ENCODE measurements at regions not wholly inside any gene's neighbourhood (a gene's known extent, or its start where the extent isn't known, plus 50 kb on each side); places are given as distances from the start of the nearest gene placed in this dataset.

- H3K9ac ChIP-seq (ENCODE audit: low read length), result no peak overlapping the region
- H3K9me2 ChIP-seq (ENCODE audit: insufficient read depth, low read length), result no peaks in the 10 kb centered on the region
- no peaks in the 10 kb centered on the region for H3F3A ChIP-seq (ENCODE audit: insufficient read depth, low read length, poor library complexity, severe bottlenecking)
- TF ChIP-seq EP300 (conservative IDR thresholded peaks at IDR 0.05; ENCODE audit: poor library complexity, severe bottlenecking) (no peak), MXI1 (conservative IDR thresholded peaks at IDR 0.05; ENCODE audit: poor library complexity, severe bottlenecking) (no peak), SMC3 (conservative IDR thresholded peaks at IDR 0.05; ENCODE audit: poor library complexity) (no peak), RAD21 (conservative IDR thresholded peaks at IDR 0.05) (no peak)
- no peak overlapping the region for H2AFZ ChIP-seq (ENCODE audit: low read depth, low read length)
- H4K20me1 ChIP-seq (ENCODE audit: insufficient read depth), result no peaks in the 10 kb centered on the region
- H3K4me2 ChIP-seq (ENCODE audit: low read length), result no peak overlapping the region
- H3K9me3 ChIP-seq (ENCODE audit: low read length), result no peaks in the 10 kb centered on the region
- H3K4me3 ChIP-seq (ENCODE audit: low read length), result no peak overlapping the region
- no peaks in the 10 kb centered on the region for H3K27me3 ChIP-seq (ENCODE audit: insufficient read depth, low read depth, low read length)
- no peaks in the 10 kb centered on the region for H3K79me2 ChIP-seq (replicated peaks; ENCODE audit: insufficient read depth, low read length)
- H3K27ac ChIP-seq (ENCODE audit: low read length), result no peak overlapping the region
- H3K36me3 ChIP-seq (ENCODE audit: insufficient read depth, low read length), result no peaks in the 10 kb centered on the region
Observed at GRCh38 chrX:38943120-38943519, 141.9 kb downstream of the MID1IP1 start.

DNA sequence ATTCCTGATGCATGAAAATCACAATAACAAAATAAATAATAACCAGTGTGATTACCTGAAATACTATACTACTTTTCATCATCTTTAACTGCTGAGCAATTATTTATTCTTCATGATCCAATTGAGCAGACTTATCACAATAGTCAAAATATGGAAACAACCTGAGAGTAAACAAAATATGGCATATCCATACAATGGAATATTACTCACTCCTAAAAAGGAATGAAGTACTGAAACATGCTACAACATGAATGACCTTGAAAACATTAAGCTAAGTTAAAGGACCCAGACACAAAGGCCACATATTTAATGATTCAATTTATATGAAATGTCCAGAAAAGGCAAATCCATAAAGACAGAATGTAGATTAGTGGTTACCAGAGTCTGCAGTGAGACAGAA lies 146.8 kb downstream of the MID1IP1 start:
- TF ChIP-seq EZH2 (IDR thresholded peaks at IDR 0.05; ENCODE audit: borderline replicate concordance, insufficient read depth, low read length, poor library complexity, severe bottlenecking) (no peak), RAD21 (conservative IDR thresholded peaks at IDR 0.05) (no peak), TAF1 (IDR thresholded peaks at IDR 0.05; ENCODE audit: low read depth) (no peak)
- Histone ChIP-seq H2AFZ (ENCODE audit: low read depth, low read length) (no peak overlapping the region), H3K4me3 (ENCODE audit: low read length) (no peak overlapping the region), H3F3A (ENCODE audit: insufficient read depth, low read length, poor library complexity, severe bottlenecking) (no peaks in the 10 kb centered on the region), H3K4me2 (ENCODE audit: low read length) (no peak overlapping the region), H3K9ac (ENCODE audit: low read length) (no peak overlapping the region), H3K9me3 (ENCODE audit: low read length) (no peaks in the 10 kb centered on the region), H4K20me1 (ENCODE audit: insufficient read depth) (no peaks in the 10 kb centered on the region), H3K9me2 (ENCODE audit: insufficient read depth, low read length) (no peaks in the 10 kb centered on the region), H3K27ac (ENCODE audit: low read length) (no peak overlapping the region), H3K79me2 (replicated peaks; ENCODE audit: insufficient read depth, low read length) (no peaks in the 10 kb centered on the region), H3K36me3 (ENCODE audit: insufficient read depth, low read length) (no peaks in the 10 kb centered on the region), H3K27me3 (ENCODE audit: insufficient read depth, low read depth, low read length) (no peaks in the 10 kb centered on the region)

DNA sequence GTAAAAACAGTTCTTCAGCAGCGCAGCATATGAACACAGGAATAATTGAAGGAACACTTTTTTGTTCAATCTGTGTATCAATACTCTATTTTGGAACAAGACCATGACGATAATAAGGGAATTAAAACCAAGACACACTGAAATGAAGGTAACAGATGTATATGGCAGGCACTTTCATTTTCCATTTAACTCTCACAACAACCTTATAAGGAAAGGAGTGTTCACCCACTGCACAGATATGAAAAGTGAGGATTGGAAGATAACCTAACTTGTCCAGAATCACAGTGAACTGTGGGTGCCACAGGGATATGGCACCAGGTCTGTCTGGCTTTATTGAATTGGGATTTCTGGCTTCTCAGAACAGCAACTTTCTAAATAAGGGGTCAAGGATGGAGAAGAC lies 153.3 kb downstream of the MID1IP1 start:
- no peaks in the 10 kb centered on the region for H4K20me1 ChIP-seq (ENCODE audit: insufficient read depth)
- no peaks in the 10 kb centered on the region for H3K27me3 ChIP-seq (ENCODE audit: insufficient read depth, low read depth, low read length)
- H3K27ac ChIP-seq (ENCODE audit: low read length), result no peak overlapping the region
- no peaks in the 10 kb centered on the region for H3K79me2 ChIP-seq (replicated peaks; ENCODE audit: insufficient read depth, low read length)
- H3K9me3 ChIP-seq (ENCODE audit: low read length), result no peaks in the 10 kb centered on the region
- H3K4me2 ChIP-seq (ENCODE audit: low read length), result no peak overlapping the region
- H3K4me3 ChIP-seq (ENCODE audit: low read length), result no peak overlapping the region
- H3K36me3 ChIP-seq (ENCODE audit: insufficient read depth, low read length), result no peaks in the 10 kb centered on the region
- no peak overlapping the region for H2AFZ ChIP-seq (ENCODE audit: low read depth, low read length)
- H3K9me2 ChIP-seq (ENCODE audit: insufficient read depth, low read length), result no peaks in the 10 kb centered on the region
- TF ChIP-seq POLR2AphosphoS5 (IDR thresholded peaks at IDR 0.05) (no peak), TAF1 (IDR thresholded peaks at IDR 0.05; ENCODE audit: low read depth) (no peak), RAD21 (conservative IDR thresholded peaks at IDR 0.05) (no peak), SMC3 (conservative IDR thresholded peaks at IDR 0.05; ENCODE audit: poor library complexity) (no peak), EP300 (conservative IDR thresholded peaks at IDR 0.05; ENCODE audit: poor library complexity, severe bottlenecking) (no peak), MXI1 (conservative IDR thresholded peaks at IDR 0.05; ENCODE audit: poor library complexity, severe bottlenecking) (no peak), EZH2 (IDR thresholded peaks at IDR 0.05; ENCODE audit: borderline replicate concordance, insufficient read depth, low read length, poor library complexity, severe bottlenecking) (no peak)
- TF ChIP-seq, protein P1, sequence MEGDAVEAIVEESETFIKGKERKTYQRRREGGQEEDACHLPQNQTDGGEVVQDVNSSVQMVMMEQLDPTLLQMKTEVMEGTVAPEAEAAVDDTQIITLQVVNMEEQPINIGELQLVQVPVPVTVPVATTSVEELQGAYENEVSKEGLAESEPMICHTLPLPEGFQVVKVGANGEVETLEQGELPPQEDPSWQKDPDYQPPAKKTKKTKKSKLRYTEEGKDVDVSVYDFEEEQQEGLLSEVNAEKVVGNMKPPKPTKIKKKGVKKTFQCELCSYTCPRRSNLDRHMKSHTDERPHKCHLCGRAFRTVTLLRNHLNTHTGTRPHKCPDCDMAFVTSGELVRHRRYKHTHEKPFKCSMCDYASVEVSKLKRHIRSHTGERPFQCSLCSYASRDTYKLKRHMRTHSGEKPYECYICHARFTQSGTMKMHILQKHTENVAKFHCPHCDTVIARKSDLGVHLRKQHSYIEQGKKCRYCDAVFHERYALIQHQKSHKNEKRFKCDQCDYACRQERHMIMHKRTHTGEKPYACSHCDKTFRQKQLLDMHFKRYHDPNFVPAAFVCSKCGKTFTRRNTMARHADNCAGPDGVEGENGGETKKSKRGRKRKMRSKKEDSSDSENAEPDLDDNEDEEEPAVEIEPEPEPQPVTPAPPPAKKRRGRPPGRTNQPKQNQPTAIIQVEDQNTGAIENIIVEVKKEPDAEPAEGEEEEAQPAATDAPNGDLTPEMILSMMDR (IDR thresholded peaks at IDR 0.05; ENCODE audit: poor library complexity, severe bottlenecking), result no peak
- TF ChIP-seq, protein P2, sequence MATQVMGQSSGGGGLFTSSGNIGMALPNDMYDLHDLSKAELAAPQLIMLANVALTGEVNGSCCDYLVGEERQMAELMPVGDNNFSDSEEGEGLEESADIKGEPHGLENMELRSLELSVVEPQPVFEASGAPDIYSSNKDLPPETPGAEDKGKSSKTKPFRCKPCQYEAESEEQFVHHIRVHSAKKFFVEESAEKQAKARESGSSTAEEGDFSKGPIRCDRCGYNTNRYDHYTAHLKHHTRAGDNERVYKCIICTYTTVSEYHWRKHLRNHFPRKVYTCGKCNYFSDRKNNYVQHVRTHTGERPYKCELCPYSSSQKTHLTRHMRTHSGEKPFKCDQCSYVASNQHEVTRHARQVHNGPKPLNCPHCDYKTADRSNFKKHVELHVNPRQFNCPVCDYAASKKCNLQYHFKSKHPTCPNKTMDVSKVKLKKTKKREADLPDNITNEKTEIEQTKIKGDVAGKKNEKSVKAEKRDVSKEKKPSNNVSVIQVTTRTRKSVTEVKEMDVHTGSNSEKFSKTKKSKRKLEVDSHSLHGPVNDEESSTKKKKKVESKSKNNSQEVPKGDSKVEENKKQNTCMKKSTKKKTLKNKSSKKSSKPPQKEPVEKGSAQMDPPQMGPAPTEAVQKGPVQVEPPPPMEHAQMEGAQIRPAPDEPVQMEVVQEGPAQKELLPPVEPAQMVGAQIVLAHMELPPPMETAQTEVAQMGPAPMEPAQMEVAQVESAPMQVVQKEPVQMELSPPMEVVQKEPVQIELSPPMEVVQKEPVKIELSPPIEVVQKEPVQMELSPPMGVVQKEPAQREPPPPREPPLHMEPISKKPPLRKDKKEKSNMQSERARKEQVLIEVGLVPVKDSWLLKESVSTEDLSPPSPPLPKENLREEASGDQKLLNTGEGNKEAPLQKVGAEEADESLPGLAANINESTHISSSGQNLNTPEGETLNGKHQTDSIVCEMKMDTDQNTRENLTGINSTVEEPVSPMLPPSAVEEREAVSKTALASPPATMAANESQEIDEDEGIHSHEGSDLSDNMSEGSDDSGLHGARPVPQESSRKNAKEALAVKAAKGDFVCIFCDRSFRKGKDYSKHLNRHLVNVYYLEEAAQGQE (IDR thresholded peaks at IDR 0.05; ENCODE audit: borderline replicate concordance), result no peak
- H3K9ac ChIP-seq (ENCODE audit: low read length), result no peak overlapping the region
- H3F3A ChIP-seq (ENCODE audit: insufficient read depth, low read length, poor library complexity, severe bottlenecking), result no peaks in the 10 kb centered on the region
